ENCODE measurements at regions not wholly inside any gene's neighbourhood (a gene's known extent, or its start where the extent isn't known, plus 50 kb on each side); places are given as distances from the start of the nearest gene placed in this dataset.
A peak's percentile ranks its signal among the peaks of the same experiment; 100 is the strongest.

GRCh38 chr17:73980517-73980916 is 223.0 kb upstream of the RPL38 start:
- DNase-seq (ENCODE audit: low read depth in 1 of 2, low spot score in 1 of 2) = no peak

GRCh38 chr17:73982871-73983270 is 220.6 kb upstream of the RPL38 start:
- DNase-seq (ENCODE audit: low read depth in 1 of 2, low spot score in 1 of 2) = no peak

DNA sequence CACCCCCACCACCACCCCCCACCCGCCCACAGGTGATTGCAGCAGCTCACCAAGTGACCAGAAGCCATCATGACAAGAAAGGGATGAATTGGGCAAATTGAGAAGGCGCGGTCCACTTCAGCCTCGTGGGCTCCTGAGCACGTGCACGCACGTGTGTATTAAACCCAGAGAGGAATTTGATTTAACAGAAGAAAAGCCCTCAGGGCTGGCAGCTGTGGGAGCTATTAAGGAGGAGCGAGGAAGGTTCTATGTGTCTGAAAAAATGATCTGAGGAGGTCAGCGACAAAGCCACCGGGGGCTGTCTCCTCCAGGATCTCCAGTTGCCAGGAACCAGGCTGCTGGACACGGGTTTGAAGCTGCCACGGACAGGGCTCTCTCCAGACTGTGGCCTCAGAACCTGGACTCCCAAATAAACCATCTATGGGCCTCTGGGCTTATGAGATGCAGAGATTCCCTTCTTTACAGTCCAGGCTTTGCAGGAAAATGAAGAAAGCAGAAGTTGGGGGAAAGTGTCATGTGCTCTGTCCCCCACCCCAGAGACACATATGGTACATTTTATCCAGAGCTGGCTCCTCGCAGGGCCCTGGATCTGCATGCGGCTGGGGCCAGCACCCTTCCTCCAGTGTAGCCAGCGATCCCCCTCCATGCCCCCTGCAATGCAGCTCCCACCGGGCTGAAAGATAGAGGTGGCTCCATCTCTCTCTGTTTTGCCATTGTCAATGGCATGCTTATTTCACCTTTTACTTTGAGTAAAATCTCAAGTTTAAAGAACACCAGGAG is 219.7 kb upstream of the RPL38 start:
- DNase-seq (ENCODE audit: low read depth in 1 of 2, low spot score in 1 of 2) = no peak

GRCh38 chr17:73984941-73985340 is 218.5 kb upstream of the RPL38 start:
- DNase-seq (ENCODE audit: low read depth in 1 of 2, low spot score in 1 of 2) = no peak

- no peak for DNase-seq (ENCODE audit: low read depth in 1 of 2, low spot score in 1 of 2)
Observed at GRCh38 chr17:73985466-73986015, 217.9 kb upstream of the RPL38 start.

DNA sequence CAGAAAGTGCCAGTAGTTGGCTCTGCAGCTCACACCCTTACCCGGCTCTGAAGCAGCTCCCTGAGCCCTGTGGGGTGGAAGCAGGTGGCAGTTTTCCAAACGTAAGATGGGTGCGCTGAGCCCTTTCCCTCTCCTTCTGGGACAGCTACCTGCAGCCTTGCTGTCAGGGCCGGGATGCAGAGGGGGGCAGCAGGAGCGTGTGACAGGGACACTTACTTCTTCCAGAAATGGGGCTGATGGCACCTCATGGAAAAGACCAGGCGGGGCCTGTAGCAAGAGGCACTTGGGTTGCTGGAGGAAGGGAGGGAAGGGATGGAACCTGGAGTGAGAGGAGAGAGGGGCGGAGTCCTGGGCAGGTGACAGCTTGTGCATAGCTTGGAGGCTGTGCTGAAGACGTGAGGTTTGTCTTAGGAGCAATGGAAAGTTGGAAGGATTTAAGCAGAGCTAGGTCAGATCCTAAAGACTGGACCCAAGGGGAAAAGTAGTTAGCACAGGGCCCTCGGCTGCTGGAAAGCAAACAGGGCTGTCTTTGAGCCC is 216.8 kb upstream of the RPL38 start:
- DNase-seq (ENCODE audit: low read depth in 1 of 2, low spot score in 1 of 2) = no peak

- DNase-seq (ENCODE audit: low read depth in 1 of 2, low spot score in 1 of 2) = no peak
Observed at GRCh38 chr17:73987395-73987794, 216.1 kb upstream of the RPL38 start.

GRCh38 chr17:73987845-73988509 is 215.5 kb upstream of the RPL38 start:
- DNase-seq (ENCODE audit: low read depth in 1 of 2, low spot score in 1 of 2) = no peak

DNA sequence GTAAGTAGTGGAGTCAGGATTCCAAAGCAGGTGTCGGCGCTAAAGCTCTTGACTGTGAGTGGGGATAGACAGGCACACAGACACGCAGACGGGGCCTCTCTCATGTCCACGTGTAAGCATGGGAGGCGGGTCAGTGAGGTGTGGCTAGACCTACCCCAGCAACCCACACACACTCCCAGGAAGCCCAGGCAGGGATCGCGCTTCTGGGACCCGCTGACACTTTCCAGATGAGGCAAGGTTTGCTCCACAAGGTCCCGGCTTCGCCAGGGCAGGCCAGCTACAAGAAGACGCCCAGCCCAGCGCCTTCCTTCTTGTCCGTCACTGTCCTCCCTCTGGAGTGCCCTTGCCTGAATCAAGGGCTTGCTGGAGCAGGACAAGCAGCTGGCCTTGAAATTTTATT is 213.8 kb upstream of the RPL38 start:
- no peak for DNase-seq (ENCODE audit: low read depth in 1 of 2, low spot score in 1 of 2)

GRCh38 chr17:73990290-73990689 is 213.2 kb upstream of the RPL38 start:
- no peak for DNase-seq (ENCODE audit: low read depth in 1 of 2, low spot score in 1 of 2)

DNA sequence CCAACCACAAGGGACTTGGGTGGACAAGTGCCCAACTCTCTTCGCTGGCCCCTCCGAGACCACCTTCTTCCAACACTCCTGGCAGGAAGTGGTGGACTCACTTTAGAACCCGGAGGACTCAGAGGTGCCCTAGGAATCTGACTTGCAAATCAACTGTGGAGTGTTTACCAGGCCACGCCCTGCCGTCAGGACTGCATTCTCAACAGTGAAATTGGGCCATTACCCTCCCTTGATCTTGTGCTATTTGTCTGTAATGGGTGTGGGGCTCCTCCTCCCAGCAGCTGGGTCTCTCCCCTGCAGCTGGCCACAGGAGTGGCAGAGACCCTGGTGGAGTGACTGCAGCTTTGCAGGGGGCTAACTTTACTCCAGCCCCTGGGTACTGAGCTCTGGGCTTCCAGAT is 212.2 kb upstream of the RPL38 start:
- no peak for DNase-seq (ENCODE audit: low read depth in 1 of 2, low spot score in 1 of 2)

DNA sequence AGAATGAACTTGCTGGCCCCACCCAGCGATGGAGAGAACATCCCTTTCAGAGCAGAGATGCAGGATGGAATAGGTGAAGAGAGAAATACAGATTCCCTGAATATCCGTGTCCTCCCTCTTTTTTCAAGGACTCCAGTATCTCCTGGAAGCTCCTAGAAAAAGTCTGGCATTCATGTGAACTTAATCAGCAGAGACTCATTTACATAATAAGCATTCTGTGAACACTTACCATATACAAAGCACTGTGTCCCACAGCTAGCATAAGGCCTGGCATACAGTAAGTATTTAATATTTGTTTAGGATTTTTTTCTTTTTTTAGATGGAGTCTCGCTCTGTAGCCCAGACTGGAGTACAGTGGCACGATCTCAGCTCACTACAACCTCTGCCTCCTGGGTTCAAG is 208.5 kb upstream of the RPL38 start:
- DNase-seq (ENCODE audit: low read depth in 1 of 2, low spot score in 1 of 2) = no peak

DNA sequence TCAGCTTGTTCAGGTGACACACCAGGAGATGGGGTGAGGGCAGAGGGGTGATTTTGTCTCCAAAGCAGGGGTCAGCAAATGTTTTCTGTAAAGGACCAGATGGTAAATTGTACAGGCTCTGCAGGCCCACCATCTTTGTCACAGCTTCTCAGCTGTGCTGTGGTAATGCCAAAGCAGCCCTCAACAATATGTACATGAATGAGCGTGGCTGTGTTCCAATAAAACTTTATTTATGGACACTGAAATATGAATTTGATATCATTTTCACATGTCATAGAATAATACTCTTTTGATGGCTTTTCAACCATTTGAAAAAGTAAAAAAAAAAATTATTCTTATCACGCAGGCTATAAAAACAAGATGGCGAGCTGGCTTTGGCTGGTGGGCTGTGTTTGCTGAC is 206.4 kb upstream of the RPL38 start:
- no peak for DNase-seq (ENCODE audit: low read depth in 1 of 2, low spot score in 1 of 2)

DNA sequence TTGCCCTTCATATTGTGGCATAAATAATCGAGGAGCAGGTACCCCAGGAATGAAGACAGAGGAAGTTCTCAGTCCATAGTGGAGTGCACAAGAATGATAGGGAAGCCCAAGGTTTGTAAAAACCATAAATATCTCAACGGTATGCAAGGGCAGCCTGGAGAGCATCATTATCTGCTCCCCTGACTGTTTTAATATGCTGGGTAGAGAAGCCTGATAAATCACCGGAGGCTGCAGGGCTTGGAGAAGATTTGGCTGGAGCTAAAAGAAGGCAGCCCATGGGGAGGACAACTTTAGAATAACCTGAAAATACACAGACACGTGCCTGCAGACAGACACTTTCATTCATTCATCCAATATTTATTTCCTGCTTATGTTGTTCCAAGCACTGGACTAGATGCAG is 205.2 kb upstream of the RPL38 start:
- DNase-seq (ENCODE audit: low read depth in 1 of 2, low spot score in 1 of 2) = no peak

DNA sequence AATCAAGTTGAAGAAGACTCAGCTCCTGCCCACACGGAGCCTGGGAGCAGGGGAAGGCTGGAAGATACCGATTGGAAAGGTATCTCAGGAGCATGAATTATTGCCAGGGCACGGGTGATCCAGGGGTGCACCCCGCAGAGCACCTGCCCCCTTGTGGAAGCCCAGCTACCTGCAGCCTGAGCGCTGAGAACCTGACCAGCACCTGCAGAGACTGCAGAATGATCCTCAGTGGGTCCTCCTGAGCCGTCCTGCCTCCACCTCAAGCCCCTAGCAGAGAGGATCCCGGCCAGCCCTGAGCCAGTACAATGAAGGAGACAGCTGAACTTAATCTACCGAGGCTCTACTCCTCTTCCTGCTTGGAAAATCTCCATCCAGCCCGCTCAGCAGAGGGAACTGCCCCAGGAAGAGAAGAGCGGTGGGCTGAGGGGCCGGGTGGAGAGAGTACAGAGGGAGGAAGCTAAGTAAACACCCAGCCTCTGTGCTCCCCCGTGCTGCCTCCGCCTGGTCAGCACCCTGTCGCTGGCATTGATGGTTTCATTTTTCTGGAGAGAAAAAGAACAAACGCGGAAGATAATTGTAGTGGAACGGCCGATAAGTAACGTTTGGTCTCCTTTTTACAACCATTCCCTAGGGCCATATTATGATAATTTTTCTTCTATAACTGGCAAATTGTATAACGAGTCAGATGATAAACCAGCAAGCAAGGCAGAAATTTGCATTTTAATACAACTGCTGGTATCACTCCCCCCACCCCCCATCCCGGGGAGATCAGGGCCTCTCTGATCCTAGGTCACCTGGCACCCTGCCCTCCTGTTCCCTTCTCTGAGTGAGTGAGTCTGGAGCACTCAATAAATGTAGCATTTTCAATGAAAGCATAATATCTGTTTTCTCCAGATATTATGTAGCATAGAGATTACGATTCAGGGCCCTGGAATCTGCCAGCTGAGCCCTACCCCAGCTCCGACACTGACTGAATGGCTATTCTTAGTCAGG is 204.5 kb upstream of the RPL38 start:
- peak; percentile 36 to 47 for DNase-seq (ENCODE audit: low read depth in 1 of 2, low spot score in 1 of 2)

GRCh38 chr17:74001145-74001544 is 202.3 kb upstream of the RPL38 start:
- DNase-seq (ENCODE audit: low read depth in 1 of 2, low spot score in 1 of 2) = no peak

- DNase-seq (ENCODE audit: low read depth in 1 of 2, low spot score in 1 of 2) = no peak
Observed at GRCh38 chr17:74002241-74002640, 201.2 kb upstream of the RPL38 start.

- DNase-seq (ENCODE audit: low read depth in 1 of 2, low spot score in 1 of 2) = no peak
Observed at GRCh38 chr17:74004056-74004455, 199.4 kb upstream of the RPL38 start.

- DNase-seq (ENCODE audit: low read depth in 1 of 2, low spot score in 1 of 2) = no peak
Observed at GRCh38 chr17:74005790-74006189, 197.7 kb upstream of the RPL38 start.

- no peak for DNase-seq (ENCODE audit: low read depth in 1 of 2, low spot score in 1 of 2)
Observed at GRCh38 chr17:74006371-74006770, 197.1 kb upstream of the RPL38 start.

- DNase-seq (ENCODE audit: low read depth in 1 of 2, low spot score in 1 of 2) = no peak
Observed at GRCh38 chr17:74008196-74008595, 195.3 kb upstream of the RPL38 start.
